NT2/D1 (cell line): ENCODE measurements at regions not wholly inside any gene's neighbourhood (a gene's known extent, or its start where the extent isn't known, plus 50 kb on each side); places are given as distances from the start of the nearest gene placed in this dataset.

Experiments used
- SUZ12 ChIP-seq: IDR thresholded peaks from 2 replicates; pipeline ENCODE4 v1.6.1; 2011; ENCODE audit not compliant: insufficient read length, insufficient read depth; ENCODE audit errors: extremely low read depth
- YY1 ChIP-seq: IDR thresholded peaks from 2 replicates; pipeline ENCODE4 v1.6.1; 2011; ENCODE audit not compliant: insufficient read length, insufficient read depth
- ZNF274 ChIP-seq: IDR thresholded peaks from 2 replicates; pipeline ENCODE4 v1.6.1; 2011; ENCODE audit warnings: mild to moderate bottlenecking, low read depth, low read length

DNA sequence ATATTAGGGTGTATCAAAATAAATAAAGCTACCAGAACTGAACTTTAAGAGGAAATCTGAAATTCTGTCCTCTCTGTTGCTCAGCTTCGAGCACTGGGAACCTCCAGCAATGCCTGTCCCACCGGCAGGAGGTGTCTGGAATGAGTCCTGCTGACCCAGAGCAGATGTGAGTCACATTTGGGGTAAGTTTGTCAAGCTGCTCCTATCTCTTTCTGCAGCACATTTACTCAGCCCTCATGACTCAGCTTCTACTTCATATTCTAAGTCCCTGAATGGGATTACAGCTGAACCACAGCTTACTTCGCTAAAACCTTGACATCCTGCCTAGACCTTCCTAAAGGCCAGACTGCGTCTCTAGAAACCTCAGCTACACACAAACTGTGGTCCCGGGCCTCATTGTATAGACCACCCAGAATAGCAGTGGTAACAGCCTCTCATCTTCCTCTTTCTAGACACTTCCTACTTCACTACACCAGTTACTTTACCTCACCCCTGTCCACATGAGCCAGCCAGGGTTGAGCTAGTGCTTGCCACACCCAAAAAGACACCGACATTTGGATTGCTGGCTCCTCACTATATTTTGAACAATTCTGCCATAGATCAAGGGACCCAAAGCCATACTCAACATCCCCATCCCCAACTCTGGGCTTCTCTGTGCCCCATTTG lies 109.6 kb upstream of the TMCO5A start:
- no peak for TF ChIP-seq SUZ12
- no peak for TF ChIP-seq YY1
- no peak for TF ChIP-seq ZNF274
